ENCODE measurements at regions not wholly inside any gene's neighbourhood (a gene's known extent, or its start where the extent isn't known, plus 50 kb on each side); places are given as distances from the start of the nearest gene placed in this dataset.

GRCh38 chr4:92111493-92111892 lies 192.3 kb upstream of the GRID2 start:
- DNase-seq (ENCODE audit: low read depth), result no peak

GRCh38 chr4:92112805-92113204 lies 191.0 kb upstream of the GRID2 start:
- DNase-seq (ENCODE audit: low read depth), result no peak

DNA sequence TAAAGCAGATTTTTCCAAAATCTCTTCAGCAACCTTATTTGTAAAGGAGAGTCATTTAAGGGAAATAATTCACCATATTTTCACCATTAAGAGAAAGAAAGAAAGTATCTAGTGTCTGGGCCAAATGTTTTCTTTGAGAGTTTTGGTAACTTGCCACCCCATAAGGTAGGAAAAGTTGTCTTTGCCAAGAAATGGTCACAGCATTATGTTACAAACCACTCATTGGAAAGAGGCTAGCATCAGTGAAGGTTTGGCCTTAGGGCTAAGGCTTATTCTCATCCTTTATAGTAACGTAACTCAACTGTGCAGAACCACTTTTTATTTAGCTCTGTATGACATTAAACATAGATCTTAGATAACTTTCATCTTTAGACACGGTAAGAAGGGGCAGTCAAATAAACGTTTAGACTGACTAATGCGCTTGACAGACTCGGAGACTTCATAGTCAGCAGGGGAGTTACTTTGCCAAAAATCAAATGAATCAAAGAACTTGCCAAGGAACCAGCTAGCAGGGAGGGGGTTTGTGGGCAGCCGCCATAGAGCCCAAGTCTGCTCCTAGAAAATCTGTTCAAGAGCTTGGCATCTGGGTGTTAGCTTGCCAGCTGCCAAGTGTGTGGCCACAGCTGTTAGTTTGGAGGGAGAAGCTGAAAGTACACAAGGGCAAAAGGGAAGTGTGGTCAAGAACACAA lies 182.8 kb upstream of the GRID2 start:
- no peak for DNase-seq (ENCODE audit: low read depth)

DNA sequence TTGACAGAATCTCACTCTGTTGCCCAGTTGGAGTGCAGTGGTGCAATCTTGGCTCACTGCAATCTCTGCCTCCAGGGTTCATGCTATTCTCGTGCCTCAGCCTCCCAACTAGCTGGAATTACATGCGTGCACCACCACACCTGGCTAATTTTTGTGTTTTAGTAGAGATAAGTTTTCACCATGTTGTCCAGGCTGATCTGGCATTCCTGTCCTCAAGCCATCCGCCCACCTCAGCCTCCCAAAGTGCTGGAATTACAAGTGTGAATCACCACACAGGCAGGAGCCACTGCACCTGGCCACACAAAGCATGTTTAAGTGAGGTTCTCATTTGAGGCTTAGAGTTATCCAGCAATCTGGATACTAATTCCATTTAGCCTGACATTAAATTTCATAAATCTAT lies 180.9 kb upstream of the GRID2 start:
- DNase-seq (ENCODE audit: low read depth), result no peak

DNA sequence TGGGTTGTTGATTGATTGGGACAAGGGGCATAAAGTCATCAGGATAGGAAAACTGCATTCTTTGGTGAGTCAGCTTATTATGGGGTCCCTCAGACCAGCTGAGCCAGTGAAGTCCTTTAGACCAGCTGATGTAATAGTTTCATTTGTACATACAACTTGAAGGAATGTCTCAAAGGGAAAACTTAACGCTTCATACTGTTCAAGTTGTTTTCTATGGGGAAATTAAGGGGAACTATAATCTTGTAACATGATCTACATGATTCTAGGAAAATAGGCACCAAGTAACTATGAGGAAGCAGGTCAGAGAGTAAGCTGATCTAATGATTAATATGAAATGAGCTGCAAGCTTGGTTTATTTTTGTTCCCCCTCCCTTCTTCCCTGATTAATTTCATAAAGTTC lies 175.1 kb upstream of the GRID2 start:
- no peak for DNase-seq (ENCODE audit: low read depth)

DNA sequence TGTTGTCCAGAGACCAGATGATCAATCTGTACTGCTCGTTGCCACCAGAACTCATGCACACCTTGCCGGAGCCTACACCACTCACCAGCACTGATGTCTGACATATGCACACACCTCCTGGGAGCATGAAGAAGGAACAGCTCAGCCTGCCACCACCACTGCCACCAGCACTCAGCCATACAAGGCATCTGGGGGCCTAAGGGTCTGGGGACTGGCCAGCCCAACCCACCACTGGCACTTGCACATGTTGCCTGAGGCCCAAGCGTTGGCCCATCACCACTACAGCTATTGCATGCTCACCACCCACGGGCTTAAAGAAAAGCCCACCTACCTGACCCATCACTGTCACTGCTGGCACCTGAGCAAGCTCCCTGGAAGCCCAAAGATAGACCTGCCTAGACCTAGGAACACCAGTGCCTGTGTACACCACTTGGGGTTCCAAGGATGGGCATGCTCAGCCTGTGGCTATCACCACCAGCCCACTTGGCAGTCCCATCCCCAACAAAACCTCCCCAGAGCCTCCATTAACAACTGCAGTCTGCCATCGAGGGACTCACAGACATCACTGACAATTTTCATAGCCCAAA lies 174.3 kb upstream of the GRID2 start:
- no peak for DNase-seq (ENCODE audit: low read depth)

- no peak for DNase-seq (ENCODE audit: low read depth)
These were observed 167.3 kb upstream of the GRID2 start for GRCh38 chr4:92136434-92136833.

- DNase-seq (ENCODE audit: low read depth), result no peak
These were observed 140.4 kb upstream of the GRID2 start for GRCh38 chr4:92163348-92163747.

DNA sequence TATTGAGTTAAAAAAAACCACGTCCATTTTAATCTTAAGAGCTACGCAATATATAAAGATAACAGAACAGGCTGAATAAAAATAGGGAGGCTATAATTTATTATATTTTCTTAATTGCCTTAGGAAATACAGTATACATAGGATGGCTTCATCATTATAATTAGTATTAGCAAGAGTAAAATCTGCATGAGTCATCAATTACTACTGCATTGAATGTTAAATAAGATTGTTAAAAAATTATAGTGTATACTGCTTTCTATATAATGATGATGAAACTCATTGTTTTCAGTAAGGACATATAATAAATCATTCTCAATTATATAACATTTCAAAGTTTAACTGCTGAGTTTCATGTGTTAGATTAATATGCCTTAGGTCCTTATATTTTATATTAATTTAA lies 133.4 kb upstream of the GRID2 start:
- DNase-seq (ENCODE audit: low read depth), result no peak

DNA sequence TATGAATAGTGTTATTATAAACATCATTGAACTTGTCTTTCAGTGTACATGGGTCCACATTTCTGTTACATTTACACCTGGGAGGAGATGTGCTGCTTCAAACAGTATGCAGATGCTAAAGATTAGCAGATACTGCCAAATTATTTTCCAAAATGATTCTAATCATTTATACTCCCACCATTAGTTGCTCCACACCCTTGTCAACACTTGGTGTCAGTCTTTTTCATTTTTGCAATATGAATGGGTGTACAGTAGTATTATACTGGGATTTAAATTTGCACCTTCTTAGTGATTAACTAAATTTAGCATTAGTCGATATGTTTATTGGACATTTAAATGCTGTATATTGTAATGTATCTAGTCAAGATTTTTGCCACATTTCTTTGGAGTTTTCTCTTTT lies 131.6 kb upstream of the GRID2 start:
- DNase-seq (ENCODE audit: low read depth), result no peak

DNA sequence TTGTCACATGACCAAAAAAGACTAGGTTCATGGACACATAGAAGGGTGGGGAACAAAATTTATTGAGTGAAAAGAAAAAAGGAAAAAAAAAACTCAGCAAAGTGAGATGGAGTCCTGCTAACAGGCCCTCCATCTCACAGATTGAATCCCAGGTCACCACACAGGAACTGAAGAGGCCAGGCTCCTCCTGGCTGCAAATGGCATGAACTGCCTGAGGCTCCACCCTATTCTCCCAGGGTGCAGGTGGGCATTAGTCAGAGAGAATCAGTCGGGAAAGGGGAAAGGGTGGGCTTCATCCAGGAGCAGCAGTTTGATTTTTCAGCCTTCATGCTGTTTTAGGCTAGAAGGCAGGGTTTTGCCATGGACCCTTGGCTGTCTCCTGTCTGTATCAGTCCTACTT lies 128.5 kb upstream of the GRID2 start:
- DNase-seq (ENCODE audit: low read depth), result no peak

DNA sequence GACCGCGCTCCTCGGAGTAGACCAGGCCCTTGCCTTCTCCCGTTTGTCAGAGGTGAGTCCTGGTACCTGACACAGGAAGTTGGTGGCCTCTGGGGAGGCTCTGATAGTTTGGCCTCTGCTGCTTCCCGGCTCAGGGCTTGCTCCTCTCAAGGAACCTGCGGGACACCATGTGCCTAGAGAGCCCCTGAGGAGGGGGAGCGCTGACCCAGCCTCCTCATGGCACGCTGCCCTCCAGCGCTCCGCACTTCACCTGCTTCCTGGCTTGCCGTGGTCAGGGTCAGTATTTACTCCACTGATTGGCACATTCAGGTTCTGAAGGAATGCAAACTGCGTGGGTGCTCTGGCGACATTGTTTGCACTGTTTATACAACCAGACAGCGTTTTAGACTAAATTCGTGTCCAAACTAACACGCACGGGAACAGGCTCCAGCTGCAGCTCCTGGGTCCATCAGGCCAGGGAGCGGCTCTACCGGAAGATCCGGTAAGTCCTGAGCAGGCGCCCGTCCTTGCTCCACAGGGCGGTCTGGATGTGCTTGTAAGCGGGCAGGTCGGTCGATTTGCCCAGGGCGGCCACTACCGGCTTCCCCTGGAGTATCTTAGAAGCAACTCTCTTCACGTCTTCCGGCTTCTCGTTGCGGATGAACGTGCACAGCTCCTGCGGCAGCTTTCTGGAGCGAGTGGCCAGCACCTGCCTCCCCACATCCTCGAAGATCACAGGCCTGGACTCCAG lies 121.6 kb upstream of the GRID2 start:
- no peak for DNase-seq (ENCODE audit: low read depth)

DNA sequence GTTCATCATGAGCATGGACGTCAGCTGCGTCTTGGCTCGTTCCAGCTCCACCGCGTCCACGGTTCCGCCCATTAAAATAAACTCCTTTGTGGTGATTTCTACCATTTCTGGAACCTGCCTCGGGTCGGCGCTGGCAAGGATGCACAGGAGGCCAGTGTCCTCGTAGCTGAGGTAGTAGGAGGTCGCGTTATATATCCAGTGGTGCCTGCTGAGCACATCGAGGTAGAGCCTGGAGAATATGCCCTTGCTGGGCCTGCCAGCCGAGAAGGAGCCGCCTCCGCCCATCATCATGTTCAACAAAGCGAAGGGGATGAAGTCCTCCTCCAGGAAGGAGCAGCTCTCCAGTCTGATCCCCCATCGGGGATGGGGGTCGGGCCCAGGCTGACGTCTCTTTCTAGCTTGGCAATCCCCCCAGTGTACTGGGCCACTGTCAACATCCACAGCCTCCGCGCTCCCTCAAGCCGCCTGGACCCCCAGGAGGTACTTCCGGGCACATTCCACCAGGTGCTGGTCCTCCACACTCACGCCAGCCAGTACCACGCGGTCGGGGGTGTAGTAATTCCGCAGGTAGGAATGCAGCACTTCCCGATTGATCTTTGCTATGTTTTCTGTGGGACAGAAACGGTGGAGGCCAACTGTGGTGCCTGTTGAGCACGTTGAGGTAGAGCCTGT lies 120.9 kb upstream of the GRID2 start:
- no peak for DNase-seq (ENCODE audit: low read depth)

DNA sequence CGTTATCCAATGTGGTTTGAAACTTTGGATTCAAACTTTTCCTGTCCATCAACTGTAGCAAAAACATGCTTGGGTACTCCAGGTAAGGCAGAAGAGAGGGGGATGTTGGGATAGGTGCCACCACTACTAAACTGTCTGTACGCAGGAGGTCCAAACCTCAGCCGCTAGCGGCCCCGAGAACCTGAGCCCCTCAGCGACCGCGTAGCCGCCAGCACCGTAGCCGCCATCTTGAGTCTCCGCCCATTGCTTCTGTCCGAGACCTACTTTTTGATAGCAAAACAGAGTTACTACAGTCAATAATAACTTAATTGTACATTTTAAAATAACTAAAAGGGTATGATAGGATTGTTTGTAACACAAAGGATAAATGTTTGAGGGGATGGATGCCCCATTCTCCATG lies 119.9 kb upstream of the GRID2 start:
- DNase-seq (ENCODE audit: low read depth), result no peak

DNA sequence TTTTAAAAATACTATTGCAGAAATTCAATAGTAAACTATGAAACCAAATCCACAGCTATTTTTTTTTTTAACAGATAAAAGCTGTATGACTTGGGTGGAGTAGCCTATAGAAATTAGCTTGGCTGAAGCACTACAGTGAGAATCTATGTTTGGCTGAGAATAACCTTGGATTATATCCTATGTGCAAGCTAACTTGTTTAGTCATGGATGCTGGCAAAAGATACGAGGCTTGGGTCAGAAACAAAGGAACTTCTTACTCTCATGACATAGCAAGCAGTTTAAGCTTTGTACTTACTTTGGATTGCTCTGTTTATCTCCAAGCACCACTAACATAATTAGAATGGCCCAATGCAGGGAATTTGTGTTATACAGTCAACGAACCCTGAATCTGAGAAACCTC lies 119.2 kb upstream of the GRID2 start:
- DNase-seq (ENCODE audit: low read depth), result no peak

- no peak for DNase-seq (ENCODE audit: low read depth)
These were observed 117.5 kb upstream of the GRID2 start for GRCh38 chr4:92186239-92186638.

GRCh38 chr4:92189146-92189545 lies 114.6 kb upstream of the GRID2 start:
- no peak for DNase-seq (ENCODE audit: low read depth)

GRCh38 chr4:92198711-92199110 lies 105.1 kb upstream of the GRID2 start:
- DNase-seq (ENCODE audit: low read depth), result peak; percentile 27

DNA sequence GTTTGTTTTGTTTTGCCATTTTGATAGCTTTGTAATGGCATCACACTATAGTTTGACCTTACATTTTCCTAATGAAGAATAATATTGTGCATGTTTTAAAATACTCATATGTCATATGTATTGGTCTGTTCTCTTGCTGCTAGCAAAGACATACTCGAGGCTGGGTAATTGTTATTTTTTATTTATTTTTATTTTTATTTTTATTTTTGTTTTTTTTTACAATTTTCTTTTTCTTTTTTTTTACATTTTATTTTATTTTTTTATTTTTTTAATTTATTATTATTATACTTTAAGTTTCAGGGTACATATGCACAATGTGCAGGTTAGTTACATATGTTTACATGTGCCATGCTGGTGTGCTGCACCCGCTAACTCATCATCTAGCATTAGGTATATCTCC lies 104.6 kb upstream of the GRID2 start:
- no peak for DNase-seq (ENCODE audit: low read depth)

DNA sequence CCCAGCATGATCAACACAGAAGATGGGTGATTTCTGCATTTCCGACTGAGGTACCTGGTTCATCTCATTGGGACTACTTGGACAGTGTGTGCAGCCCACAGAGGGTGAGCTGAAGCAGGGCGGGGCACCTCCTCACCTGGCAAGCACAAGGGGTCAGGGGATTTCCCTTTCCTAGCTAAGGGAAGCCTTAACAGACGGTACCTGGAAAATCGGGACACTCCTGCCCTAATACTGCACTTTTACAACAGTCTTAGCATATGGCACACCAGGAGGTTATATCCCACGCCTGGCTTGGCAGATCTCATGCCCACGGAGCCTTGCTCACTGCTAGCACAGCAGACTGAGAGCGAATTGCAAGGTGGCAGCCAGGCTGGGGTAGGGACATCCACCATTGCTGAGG lies 92.9 kb upstream of the GRID2 start:
- no peak for DNase-seq (ENCODE audit: low read depth)

DNA sequence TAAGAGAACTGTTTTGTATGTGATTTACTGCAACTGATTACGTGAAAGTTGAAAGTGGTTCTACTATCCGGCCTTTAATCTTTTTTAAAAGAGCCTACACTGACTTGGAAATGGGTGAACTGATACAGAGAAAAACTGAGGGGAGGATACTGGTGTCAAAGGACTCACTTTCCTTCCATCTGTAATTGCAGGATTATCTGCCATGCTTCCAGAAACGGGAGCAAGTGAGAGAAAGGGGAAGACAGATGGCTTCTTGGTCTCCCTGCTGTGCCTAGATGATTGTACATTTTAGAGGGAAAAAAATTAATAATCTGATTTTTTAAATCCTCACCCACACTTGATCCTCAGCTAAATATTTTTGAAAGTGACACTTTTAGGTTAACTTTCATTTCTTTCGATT lies 88.3 kb upstream of the GRID2 start:
- no peak for DNase-seq (ENCODE audit: low read depth)

GRCh38 chr4:92231511-92231910 lies 72.3 kb upstream of the GRID2 start:
- no peak for DNase-seq (ENCODE audit: low read depth)

- DNase-seq (ENCODE audit: low read depth), result no peak
These were observed 71.2 kb upstream of the GRID2 start for GRCh38 chr4:92232566-92232965.

Measured in non-pigmented ciliary epithelial cell (primary cell).